ENCODE measurements at regions not wholly inside any gene's neighbourhood (a gene's known extent, or its start where the extent isn't known, plus 50 kb on each side); places are given as distances from the start of the nearest gene placed in this dataset.

- peaks cover 0 to 7% (median 0%) of the 10 kb centered on the region in 7 donors for H3K27me3 ChIP-seq
- peaks cover 0 to 3% (median 0%) of the 10 kb centered on the region in 11 donors for H3K9me3 ChIP-seq
- DNase-seq (no peak), ATAC-seq (no peak)
- TF ChIP-seq, protein P1, sequence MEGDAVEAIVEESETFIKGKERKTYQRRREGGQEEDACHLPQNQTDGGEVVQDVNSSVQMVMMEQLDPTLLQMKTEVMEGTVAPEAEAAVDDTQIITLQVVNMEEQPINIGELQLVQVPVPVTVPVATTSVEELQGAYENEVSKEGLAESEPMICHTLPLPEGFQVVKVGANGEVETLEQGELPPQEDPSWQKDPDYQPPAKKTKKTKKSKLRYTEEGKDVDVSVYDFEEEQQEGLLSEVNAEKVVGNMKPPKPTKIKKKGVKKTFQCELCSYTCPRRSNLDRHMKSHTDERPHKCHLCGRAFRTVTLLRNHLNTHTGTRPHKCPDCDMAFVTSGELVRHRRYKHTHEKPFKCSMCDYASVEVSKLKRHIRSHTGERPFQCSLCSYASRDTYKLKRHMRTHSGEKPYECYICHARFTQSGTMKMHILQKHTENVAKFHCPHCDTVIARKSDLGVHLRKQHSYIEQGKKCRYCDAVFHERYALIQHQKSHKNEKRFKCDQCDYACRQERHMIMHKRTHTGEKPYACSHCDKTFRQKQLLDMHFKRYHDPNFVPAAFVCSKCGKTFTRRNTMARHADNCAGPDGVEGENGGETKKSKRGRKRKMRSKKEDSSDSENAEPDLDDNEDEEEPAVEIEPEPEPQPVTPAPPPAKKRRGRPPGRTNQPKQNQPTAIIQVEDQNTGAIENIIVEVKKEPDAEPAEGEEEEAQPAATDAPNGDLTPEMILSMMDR (IDR thresholded peaks at IDR 0.05), result no peak
- 17 to 23% methylated on average over 3 of the region's 3 CpGs for WGBS, 2 donors
- no peaks in the 10 kb centered on the region for H3K36me3 ChIP-seq
- intact Hi-C loops (cut with DNase I), result no loop called here
- H3K4me1 ChIP-seq, result no peaks in the 10 kb centered on the region
- H3K27ac ChIP-seq, result no peak overlapping the region
- no peak overlapping the region for H3K4me3 ChIP-seq
Observed at GRCh38 chr3:5437783-5438323, 250.3 kb downstream of the EDEM1 start.

- TF ChIP-seq, protein P1 (IDR thresholded peaks at IDR 0.05), result no peak
- ATAC-seq (no peak), DNase-seq (no peak)
- peaks cover 0 to 4% (median 0%) of the 10 kb centered on the region in 7 donors for H3K27me3 ChIP-seq
- intact Hi-C loops (cut with DNase I), result no loop called here
- H3K4me1 ChIP-seq, result no peaks in the 10 kb centered on the region
- peaks cover 0 to 25% (median 0%) of the 10 kb centered on the region in 11 donors for H3K9me3 ChIP-seq
- no peaks in the 10 kb centered on the region for H3K36me3 ChIP-seq
- 95 to 100% methylated on average over 1 of the region's 1 CpG for WGBS, 2 donors
- no peak overlapping the region for H3K4me3 ChIP-seq
- no peak overlapping the region for H3K27ac ChIP-seq
Observed at GRCh38 chr3:5441401-5441800, 253.9 kb downstream of the EDEM1 start.

DNA sequence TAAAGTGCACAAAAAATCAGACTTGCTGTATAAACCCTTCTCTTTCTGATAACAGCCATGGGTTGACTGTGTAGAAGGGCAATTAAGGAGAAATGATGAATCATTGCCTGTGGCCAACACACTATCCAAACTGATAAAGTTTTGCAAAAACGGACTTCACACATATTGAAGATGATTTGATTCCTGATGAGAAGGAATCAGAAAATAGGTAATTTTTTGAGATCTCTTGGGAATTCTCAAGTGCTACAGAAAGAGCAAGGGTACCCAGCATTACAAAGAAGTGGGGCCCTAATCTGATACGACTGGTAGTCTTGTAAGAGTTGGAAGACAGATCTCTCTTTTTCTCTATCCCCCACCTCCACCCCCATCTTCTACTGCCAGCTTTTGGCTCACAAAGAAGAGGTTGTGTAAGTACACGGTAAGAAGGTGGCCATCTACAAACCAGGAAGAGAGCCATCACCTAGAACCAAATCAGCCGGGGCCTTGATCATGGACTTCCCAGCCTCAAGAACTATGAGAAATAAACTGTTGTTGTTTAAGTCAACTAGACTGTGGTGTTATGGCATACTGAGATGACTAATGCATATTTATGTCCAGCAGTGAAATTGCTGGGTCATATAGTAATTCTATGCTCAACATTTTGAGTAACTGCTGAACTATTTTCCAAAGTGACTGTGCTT, 254.7 kb downstream of the EDEM1 start:
- WGBS, 2 donors, result 74 to 78% methylated on average over 4 of the region's 4 CpGs
- ATAC-seq (no peak), DNase-seq (no peak)
- intact Hi-C loops (cut with DNase I), result no loop called here
- Histone ChIP-seq H3K36me3 (no peaks in the 10 kb centered on the region), H3K27me3 (no peaks in the 10 kb centered on the region), H3K27ac (no peak overlapping the region), H3K4me3 (no peak overlapping the region), H3K9me3 (peaks cover 0 to 25% (median 0%) of the 10 kb centered on the region in 11 donors), H3K4me1 (no peaks in the 10 kb centered on the region)
- TF ChIP-seq, protein P1 (IDR thresholded peaks at IDR 0.05), result no peak

- Histone ChIP-seq H3K27me3 (no peaks in the 10 kb centered on the region), H3K4me3 (no peak overlapping the region), H3K9me3 (peaks cover 0 to 25% (median 0%) of the 10 kb centered on the region in 11 donors), H3K4me1 (no peaks in the 10 kb centered on the region), H3K27ac (no peak overlapping the region), H3K36me3 (no peaks in the 10 kb centered on the region)
- TF ChIP-seq, protein P1 (IDR thresholded peaks at IDR 0.05), result no peak
- DNase-seq (no peak), ATAC-seq (no peak)
- intact Hi-C loops (cut with DNase I), result no loop called here
Observed at GRCh38 chr3:5442786-5443138, 255.3 kb downstream of the EDEM1 start.

All from heart right ventricle (tissue), 16 donors.